IPS-18c (cell line): ENCODE measurements at regions not wholly inside any gene's neighbourhood (a gene's known extent, or its start where the extent isn't known, plus 50 kb on each side); places are given as distances from the start of the nearest gene placed in this dataset.
"Not testable (repeated sequence)": the region's sequence is repeated elsewhere in the genome, so short reads cannot be mapped to it uniquely, and the experiment has no call there.

Source experiments
- H3K4me3 ChIP-seq: 2 replicates; pipeline ENCODE4 v1.7.0; 2013; ENCODE audit warnings: low read depth, mild to moderate bottlenecking, low read length, moderate library complexity; ENCODE audit not compliant: insufficient read depth
- H3K9me3 ChIP-seq: one replicate; pipeline ENCODE4 v1.6.1; 2013; ENCODE audit warnings: mild to moderate bottlenecking, low read length, moderate library complexity; ENCODE audit not compliant: control insufficient read depth, insufficient read depth

DNA sequence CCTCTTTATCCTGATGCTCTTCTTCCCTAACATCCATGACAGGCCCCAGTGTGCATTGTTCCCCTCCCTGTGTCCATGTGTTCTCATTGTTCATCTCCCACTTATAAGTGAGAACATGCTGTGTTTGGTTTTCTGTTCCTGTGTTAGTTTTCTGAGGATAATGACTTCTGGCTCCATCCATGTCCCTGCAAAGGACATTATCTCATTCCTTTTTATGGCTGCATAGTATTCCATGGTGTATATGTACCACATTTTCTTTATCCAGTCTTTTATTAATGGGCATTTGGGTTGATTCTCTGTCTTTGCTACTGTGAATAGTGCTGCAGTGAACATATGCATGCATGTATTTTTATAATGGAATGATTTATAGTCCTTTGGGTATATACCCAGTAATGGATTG is 78.7 kb upstream of the EXOC2 start:
- not testable (repeated sequence) for H3K4me3 ChIP-seq, H3K9me3 ChIP-seq

DNA sequence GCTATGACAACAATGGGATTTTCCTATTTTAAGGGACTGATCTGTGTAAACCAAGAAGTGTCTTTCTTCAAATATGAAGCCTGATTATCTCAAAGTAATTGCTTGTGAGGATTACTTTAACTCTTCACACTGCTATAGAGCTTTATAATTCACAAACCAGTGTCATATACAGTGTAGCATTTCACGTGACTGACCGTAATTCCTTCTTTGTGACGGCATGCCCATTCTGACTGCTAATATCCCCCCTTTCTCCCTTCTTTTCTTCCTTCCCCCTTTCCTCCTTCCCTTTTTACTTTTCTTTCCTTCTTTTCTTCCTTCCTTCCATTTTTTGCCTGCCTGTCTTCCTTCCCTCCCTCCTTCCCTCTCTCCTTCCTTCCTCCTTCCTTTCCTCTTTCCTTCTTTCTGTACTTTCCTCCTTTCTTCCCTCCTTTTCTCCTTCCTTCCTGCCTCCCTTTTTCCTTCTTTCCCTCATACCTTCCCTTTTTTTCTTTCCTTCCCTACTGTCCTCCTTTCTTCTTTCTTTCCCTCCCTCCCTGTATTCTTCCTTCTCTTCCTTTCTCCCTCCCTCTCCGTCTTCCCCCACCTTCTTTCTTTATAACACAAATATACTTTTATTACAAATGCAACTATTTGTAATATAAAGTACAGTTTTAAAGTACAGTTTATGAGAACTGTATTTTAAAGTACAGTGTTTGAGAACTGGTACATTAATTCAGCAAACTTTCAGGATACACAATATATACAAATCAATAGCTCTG is 75.0 kb upstream of the EXOC2 start:
- no peak overlapping the region for H3K4me3 ChIP-seq
- no peaks in the 10 kb centered on the region for H3K9me3 ChIP-seq

DNA sequence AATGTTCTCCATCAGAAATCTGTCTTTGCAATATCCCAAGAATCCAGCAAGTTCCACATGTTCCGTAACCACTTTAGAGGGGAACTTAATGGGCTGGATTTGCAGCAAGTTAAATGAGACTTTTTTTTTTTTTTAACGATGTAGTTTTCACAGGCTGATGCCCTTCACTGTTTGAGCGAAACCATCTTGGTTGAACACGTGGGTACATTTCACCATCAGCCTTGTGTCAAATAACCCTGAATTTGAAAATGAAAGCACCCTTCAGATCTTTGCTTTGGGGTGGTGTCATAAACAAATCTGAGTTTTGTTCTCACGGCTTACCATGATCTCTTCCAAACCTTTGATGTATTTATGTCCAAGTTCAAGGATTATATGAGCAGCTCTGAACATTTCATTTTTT is 73.7 kb upstream of the EXOC2 start:
- no peak overlapping the region for H3K4me3 ChIP-seq
- no peaks in the 10 kb centered on the region for H3K9me3 ChIP-seq

DNA sequence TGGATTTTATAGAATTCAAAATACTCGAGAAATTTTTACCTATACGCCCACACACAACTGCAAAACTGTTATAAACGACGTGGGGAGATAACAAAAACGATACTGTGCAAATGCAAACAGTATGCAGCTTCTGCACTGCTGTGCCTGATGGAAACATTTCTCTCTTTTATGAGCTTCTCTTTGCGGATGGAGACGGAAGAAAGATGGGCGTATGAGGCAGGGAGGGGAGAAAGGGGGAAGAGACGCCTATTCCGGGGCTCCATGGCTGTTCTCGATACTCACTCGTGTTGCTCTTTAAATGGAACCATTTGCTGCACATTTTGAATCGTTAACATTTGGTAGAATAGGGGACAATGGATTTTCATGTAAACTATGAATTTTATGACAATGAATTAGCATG is 69.1 kb upstream of the EXOC2 start:
- H3K9me3 ChIP-seq: peaks cover 2% of the 10 kb centered on the region
- H3K4me3 ChIP-seq: no peak overlapping the region

DNA sequence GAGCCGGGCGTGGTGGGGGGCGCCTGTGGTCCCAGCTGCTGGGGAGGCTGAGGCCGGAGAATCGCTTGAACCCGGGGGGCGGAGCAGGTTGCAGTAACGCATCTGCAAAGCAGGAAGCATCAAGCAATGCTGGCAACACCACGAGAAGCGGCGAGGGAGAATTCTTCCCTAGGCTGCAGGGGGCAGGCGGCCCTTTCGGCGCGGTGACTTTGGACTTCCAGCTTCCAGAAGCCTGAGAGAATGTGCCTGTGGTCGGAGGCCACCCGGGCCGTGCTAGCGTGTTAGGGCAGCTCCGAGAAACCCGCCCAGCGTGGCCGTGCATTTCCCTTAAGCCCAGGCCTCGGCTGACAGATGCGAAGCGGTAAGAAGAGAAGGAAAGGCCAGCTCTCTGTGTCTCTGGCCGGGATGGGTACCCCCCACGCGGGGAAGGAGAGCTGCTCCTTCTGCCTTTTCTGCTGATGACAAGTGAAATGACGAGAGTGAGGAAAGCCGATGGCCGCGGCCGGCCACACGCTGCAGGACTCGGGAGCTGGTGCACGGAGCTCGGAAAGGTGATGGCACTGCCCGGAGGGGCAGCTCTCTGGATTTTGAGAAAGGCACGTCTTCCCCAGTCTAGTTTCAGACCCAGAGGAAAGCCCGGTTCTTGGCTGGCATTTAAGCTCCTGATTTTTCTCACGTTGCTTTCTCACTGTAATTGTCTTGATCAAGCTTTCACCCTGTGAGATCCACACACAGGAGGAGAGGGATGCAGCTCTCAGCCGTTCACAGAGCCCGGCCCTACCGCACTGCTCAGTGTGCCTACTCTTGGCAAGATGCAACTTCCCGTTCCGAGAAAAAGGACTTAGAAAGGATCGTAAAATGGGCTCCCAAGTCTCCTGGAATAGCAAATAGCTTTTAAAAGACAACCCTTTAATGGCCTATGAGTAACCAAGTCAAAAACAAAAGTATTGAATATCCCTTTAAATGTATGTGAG is 68.3 kb upstream of the EXOC2 start:
- no peak overlapping the region for H3K4me3 ChIP-seq
- H3K9me3 ChIP-seq: peaks cover 2% of the 10 kb centered on the region

DNA sequence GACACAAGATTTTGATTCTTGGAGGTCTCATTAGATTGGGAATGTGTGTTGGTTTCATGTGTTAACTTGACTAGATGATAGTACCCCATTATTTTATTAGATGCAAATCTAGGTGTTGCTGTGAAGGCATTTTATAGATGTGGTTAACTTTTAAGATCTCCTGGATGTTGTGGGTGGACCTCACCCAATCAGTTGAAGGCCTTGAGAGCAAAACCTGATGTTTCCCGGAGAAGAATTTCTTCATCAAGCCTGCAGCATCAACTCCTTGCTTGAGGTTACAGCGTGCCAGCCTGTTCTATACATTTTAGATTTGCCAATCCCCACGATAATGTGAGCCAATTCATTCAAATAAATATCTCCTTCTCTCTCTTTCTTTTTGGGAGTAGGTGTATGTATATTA is 66.8 kb upstream of the EXOC2 start:
- H3K9me3 ChIP-seq: peaks cover 2% of the 10 kb centered on the region
- H3K4me3 ChIP-seq: no peak overlapping the region

DNA sequence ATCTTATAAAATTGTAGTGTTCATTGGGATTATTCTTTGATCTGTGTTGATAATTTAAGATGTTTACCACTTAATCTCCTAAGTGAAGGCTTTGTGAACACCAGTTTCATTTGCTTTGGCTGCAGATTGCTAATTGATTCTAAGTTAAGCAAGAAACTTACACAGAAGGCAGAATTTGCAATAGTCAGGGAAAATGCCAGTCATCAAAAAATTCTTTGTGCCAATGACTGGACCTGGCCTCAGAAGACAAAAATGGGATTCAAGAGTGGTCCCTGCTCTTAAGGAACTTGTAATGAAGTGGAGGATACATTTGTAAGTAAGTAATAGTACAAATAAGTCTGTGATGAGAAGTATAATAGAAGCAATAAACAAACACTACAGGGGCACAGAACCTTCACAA is 63.3 kb upstream of the EXOC2 start:
- H3K9me3 ChIP-seq: peaks cover 2% of the 10 kb centered on the region

DNA sequence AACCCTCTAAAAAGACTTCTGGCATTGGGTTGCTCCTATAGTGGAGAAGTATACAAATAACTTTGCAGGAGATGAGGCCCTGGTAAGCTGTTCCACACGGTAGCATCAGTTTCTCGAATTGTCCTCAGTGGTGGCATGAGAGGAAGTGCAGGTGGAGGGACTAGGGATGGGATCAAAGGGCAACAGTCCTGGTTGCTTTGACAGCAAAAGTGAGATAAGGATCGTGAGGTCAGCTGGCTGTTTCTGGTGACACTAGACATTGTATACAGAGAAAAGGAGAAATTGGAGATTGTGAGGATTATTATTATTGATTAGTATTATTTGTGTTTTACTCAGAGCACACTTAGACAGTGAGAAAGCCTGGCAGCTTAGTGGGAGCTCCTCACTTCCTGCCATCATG is 61.3 kb upstream of the EXOC2 start:
- peaks cover 2% of the 10 kb centered on the region for H3K9me3 ChIP-seq
- H3K4me3 ChIP-seq: no peak overlapping the region

More for the DNA sequence above, 63.3 kb upstream of the EXOC2 start:
- H3K4me3 ChIP-seq: no peak overlapping the region

DNA sequence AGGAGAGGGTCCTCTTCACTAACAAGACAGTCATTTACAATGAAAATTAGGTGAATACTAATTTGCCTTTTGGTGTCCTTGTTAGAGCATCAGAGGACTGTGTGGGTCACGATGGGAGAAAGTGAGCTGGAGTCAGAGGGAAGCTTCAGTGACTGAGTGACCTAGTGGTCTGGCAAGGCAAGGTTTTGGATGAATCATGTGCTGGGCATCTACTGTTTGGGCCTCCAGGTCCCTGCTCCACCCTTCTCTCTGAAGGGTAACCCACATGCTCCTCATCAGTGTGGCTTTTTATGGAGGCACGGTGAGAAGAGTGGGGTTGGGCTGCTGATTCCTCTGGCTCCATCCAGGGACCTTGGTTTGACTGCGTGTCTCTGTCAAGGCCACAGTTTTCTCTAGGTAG is 60.5 kb upstream of the EXOC2 start:
- no peak overlapping the region for H3K4me3 ChIP-seq
- H3K9me3 ChIP-seq: peaks cover 2% of the 10 kb centered on the region

DNA sequence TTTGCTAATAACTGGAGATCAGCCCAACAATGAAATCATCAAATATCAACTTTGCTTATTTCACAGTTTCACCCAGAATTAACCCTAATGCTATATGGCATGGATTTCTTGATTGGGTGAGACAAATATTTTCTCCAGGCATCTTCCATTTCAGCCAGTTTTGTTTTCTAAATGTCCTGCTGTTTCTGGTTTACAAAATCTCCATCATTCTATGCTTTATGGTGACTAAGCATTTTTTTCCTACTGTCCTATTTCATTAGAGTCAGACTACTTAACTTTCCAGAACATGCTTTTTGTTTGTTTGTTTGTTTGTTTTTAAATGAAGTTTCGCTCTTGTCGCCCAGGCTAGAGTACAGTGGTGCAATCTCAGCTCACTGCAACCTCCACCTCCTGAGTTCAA is 59.5 kb upstream of the EXOC2 start:
- peaks cover 2% of the 10 kb centered on the region for H3K9me3 ChIP-seq
- H3K4me3 ChIP-seq: no peak overlapping the region

DNA sequence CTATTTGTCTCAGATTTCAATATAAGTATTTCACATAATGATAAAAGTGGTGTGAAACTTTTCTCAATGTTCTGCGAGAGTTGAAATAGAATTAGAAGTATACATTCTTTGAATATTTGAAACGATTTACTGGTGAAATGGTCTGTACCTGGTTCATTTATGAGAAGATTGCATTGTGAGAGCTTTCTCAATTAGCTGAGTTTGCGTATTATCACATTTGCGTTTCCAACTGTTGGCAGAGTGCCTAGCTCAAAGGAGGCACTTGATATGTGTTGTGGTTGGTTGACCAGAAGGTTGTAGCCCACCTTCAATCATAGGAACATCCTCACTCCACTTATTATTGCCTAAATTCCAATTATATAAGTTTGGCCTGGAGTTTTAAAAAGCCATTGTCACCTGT is 58.8 kb upstream of the EXOC2 start:
- H3K4me3 ChIP-seq: no peak overlapping the region
- no peaks in the 10 kb centered on the region for H3K9me3 ChIP-seq

DNA sequence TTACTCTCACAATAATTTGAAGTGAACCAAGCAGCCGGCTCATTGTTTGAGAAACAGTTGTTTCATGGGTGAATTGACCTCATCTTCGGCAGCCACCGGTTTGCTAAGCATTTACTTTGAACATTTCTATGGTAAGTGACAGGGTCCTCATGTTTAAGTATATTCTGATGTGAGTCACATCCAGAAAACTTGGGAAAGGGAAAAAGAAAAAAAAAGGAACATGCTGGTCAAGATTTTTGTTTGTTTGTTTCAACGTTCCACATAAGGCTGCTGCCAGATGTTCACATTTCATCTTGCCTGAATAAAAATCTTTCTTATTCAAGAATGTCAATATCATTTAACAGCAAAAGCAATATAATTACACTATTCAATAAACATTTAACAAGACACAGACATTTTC is 55.0 kb upstream of the EXOC2 start:
- Histone ChIP-seq H3K9me3 (no peaks in the 10 kb centered on the region), H3K4me3 (no peak overlapping the region)

DNA sequence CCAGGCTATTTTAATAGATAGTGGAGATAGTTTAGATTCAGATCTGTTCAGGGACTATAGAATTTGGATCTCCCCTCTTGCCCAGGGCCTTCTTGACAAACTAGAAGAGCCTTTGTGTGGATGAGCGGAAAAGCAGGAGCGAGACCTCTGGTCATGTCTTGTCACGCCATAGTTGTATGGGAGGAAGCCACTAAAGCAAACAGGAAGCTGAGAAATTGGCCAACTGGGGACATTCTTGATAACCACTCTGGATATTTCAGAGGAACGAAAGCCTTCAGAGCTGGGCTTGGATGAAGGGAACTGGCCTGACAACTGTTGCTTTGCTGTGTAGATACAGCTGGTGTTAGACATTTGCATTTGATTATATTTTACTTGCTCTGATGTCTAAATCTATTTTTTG is 54.1 kb upstream of the EXOC2 start:
- Histone ChIP-seq H3K9me3 (no peaks in the 10 kb centered on the region), H3K4me3 (no peak overlapping the region)

DNA sequence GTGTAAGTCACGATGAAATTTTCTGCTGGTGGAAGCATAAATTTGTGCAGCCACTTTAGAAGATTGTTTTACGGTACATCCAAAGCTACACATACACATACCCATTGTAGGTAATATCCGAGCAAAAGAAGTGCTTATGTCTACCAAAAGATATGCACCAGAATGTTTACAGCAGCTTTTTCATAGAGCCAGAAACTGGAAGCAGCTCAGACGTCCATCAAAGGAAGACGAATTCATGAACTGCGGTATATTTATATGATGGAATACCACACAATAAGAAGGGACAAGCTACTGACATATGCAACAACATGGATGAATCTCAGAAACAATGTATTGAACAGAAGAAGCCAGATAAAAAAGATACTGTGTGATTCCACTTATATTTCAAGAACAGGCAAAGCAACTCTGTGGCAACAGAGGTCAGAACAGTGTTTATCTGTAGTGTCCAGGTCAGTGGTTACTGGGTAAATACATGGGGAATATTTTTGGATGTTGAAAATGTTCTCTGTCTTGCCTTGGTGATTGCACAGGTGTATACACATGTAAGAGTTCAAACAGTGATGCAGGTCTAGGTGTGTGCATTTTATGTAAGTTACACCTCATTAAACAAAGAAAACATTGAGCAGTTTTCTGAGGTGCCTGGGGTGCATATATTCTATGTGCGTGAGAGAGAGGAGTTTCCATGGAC is 51.9 kb upstream of the EXOC2 start:
- Histone ChIP-seq H3K4me3 (no peak overlapping the region), H3K9me3 (no peaks in the 10 kb centered on the region)

DNA sequence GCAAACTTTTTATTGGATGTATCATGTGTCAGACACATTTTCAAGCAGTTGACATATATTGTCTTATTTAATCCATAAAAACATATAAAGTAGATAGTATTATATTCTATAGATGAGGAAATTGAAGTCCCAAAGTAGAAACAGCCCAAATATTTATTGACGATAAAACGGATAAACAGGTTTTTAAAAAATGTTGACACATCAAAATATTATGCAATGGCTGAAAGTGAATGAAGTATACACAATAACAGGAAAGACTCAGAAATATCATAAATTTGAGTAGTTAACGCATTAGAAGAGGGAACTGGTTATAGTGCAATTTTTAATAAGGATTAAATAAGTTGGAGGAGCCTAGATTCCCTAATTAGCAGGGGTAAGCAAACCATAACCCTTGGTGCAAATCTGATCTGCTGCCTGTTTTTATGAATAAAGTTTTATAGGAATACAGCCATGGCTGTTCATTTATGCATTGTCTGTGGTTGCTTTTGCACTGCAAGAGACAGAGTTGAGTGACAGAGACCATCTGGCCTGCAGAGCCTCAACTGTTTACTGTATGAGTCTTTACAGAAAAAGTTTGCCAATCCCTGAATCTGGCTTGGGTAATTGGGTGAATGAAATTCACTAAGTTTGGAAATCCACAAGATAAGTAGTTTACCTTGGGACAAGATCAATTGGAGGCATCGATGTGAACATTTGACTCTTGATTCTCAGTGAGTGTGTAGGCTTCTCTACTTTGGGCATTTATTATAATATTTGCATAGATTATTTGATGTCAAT is 50.6 kb upstream of the EXOC2 start:
- Histone ChIP-seq H3K9me3 (no peaks in the 10 kb centered on the region), H3K4me3 (no peak overlapping the region)
